HTR-8/SVneo (cell line): ENCODE measurements at regions not wholly inside any gene's neighbourhood (a gene's known extent, or its start where the extent isn't known, plus 50 kb on each side); places are given as distances from the start of the nearest gene placed in this dataset.
A peak's percentile ranks its signal among the peaks of the same experiment; 100 is the strongest.

Source experiments
- DNase-seq: peaks from one replicate; pipeline ENCODE4 v3.0.0; 2011; ENCODE audit warnings: low spot score, mixed read lengths; ENCODE audit not compliant: insufficient read length
- FAIRE-seq: peaks from 2 replicates; lab custom pipeline; 2011; peaks lifted over from hg19 to GRCh38; lab: Jason Lieb, UNC

DNA sequence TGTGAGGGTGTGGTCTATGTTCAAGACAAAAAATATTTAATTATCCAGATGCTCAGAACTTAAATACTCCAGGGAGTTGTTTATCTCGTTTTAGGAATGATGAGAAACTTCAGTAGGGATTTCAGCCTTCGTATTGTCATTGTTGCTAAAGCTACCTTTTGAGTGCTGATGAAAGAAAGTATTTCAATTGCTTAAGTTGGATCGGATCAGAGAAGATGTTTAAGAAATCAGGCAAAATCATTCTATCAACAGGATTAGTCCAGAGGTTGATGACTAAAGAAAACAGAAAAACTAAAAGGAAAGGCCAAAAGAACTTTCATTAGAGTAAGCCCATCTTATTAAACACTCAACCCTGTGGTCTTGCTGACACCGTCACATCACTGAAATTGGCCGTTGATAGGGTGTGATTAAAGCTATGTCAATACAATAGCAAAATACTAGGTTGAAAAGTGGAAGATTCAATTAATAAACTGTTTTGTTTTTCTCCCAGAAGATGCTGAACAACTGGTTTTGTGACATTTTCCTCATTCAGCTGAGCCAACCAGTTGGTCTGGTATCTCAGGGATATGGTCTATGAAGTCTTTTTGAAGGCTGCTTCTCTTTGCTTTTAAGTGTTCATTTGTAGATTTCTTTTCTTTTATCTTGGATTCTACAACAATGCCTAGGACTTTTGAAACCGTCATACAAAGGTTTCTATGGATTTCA lies 551.7 kb downstream of the SLC4A3 start:
- no peak for FAIRE-seq
- no peak for DNase-seq

DNA sequence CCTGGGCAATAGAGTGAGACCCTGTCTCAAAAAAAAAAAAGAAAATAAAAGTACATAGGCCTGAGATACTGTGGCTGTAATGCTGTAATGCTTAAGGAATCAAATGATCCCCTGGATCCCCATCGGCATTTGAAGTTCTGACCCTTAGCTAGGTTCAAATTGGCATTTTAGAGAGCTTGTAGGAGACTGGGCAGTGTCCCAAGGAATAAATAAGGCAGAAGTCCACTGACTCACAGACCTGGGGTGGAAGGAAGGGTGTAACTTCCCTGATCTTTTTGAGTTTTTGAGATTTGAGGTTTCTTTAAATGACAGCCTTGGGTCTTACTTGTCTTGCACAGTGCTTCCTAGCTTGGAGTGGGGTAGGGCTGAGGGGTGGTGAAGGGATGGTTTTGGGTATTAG lies 553.7 kb downstream of the SLC4A3 start:
- no peak for FAIRE-seq
- DNase-seq, result no peak

DNA sequence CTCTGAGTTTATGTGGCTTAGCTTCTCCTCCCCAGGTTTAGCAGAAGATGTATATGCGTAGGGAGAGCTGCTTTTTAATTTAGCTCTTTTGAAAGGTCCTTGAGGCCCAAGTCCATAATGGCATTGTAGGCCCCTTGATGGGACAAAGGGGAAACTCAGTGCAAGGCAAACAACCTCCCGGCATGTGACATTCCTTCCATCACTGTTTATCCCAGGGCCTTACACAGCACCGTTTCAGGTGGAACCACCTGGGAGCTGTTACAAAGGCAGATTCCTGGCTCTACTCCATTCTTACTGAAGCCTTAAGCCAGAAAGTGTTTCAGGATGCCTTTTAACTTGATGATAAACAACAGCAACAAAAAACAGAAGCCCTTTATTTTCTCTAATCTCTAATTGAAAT lies 555.4 kb downstream of the SLC4A3 start:
- DNase-seq (no peak), FAIRE-seq (no peak)

DNA sequence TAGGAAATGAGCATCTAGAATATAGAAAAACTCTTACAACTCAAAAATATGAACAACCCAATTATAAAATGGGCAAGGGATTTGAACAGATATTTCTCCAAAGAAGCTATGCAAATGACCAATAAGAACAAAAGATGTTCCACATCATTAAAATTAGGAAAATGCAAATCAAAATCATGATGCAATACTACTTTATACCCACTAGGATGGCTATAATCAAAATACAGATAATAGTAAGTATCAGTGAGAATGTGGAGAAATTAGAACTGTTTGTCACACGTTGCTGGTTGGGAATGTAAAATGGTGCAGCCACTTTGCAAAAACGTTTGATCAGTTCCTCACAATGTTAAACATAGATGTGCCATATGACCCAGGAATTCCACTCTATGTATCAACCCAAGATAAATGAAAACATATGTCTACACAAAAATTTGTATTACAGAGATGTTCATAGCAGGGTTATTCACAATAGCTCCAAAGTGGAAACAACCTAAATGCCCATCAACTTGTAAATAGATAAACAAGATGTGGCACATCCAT lies 558.4 kb downstream of the SLC4A3 start:
- FAIRE-seq (no peak), DNase-seq (no peak)

DNA sequence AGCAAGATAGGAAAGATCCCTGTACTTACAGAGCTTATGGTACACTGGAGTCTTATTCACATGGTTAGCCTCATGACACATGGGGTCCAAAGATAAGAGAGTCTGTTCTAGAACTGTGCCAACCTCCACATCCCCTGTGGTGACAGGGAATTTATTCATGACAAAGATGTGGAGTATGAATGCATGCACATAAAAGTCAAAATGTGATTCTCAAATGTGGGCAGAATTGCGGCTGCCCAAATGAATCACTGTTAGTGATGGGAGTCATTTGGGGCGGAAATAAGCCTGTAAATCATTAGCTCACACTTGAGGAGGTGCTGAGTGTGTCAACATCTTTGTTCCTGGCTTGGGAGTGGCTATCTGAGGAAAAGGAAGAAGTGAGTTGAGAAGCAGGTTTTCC lies 560.6 kb downstream of the SLC4A3 start:
- no peak for DNase-seq
- no peak for FAIRE-seq

DNA sequence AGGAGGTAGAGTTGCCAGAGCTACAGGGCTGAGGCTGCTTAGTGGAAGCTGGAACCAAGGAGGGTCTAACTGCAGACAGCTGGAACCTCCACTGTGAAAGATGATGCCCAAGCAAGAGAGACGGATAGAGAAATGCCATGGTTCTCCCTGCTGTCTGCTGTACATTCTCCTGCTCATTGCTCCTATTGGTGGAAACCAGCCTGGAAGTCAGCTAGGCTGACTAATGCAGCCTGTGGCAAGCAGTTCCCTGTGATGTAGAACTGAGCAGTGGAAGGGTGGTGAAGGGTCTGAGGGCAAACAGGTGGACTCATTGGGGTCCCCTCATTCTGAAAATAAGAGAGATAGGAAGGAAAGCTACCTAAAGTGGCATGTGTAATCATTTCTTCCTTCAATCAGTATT lies 563.6 kb downstream of the SLC4A3 start:
- DNase-seq, result no peak
- peak; percentile 4 for FAIRE-seq

DNA sequence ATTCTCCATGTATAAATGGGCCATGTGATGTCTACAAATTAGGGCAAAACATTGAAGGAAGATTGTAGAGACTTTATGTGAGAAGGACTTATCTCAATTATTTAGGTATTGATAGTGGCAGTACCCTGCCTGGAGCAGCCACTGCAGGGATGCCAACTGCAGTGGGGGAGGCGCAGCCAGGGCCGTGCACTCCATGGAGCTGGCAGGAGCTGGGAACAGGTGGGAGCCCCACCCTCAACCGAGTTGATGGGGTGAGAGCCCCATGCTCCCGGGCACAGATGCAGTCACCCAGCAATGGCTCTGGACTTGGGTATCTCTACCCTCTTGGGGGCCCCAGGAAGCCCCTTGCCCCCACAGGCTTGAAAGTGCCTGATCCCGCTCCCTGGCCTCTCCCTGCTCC lies 564.3 kb downstream of the SLC4A3 start:
- no peak for DNase-seq
- FAIRE-seq, result no peak

DNA sequence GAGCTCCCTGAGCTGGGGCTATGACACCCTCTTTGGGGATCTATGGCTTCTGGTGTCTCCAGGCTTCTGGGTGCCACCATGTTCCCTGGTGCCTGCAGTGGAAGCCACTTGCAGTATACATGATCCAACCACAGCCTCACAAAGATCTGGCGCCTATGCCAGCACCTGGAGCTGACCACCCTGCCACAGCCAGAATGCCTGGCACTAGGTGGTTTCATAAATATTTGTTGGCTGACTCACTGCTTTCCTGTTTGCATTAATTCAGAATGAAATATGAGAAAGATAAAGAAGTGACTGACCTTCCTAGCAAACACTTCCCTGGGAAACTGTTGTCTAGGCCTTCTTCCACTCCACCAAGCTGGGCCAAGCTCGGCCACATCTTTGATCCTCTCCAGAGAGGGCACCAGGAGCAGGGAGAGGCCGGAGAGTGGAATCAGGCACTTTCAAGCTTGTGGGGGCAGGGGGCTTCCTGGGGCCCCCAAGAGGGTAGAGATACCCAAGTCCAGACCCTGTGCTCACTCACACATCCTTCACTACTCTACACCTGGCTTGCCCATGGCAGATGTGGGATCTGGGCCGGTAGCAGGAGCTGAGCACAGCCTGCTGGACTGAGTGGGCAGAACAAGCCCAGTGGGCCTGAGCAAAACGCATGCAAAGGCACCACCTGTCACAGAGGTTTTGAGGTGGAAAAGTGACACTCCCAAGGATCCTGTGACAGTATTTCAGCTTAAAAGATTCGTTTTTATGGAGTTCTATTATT lies 565.7 kb downstream of the SLC4A3 start:
- DNase-seq (no peak), FAIRE-seq (peak; percentile 55)

DNA sequence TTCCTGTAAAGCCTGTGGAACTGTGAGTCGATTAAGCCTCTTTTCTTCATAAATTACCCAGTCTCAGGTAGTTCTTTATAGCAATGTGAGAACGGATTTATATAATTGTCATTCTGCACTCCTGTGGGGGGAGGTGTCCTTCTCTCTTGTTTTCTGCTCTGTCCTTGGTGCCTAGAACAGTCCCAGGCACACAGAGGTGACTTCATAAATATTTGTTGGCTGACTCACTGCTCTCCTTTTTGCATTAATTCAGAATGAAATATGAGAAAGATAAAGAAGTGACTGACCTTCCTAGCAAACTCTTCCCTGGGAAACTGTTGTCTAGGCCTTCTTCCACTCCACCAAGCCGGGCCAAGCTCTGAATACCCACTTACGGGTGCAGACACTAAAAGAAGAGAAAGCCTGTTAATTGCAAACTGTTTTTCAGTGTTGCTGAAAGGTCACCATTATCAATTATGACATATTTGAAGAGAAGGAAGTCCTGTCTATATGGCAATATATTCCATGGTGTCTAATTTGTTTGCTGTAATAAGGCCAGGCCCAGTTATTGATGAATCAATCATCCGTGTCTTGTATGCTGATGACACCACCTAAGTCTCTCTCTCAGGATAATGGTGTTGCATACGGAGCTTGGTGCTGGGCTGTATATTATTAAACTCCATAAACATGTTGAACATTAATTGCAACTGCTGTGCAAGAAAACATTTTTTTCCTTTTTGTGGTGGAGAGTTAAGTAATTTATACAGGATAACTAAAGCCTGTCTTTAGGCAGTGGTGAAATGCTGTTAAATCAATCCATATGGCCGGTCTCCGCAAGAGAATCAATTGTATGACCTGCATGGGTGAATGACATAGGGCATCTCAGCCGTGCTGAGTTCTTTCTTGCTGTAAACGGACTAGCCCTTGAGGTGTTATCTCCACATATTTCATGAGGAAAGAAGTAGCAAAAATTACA lies 567.5 kb downstream of the SLC4A3 start:
- no peak for FAIRE-seq

DNA sequence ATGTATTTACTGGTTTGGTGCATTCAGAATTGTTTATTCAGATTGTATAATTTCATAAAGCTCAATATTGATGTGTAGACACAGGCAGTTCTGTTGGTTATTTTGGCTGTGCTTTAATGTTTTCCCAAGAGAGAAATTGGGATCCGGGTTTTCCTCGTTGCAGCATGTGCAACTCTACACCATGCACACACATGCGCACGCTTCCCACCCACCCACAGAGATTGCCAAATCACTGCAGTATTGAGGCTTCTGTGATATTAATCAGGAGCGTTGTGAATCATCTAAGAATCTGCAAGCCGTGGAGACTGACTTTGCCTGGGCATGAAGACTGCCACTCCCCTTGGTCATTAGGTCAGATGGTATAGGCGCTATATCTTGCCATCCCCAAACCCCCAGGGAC lies 571.5 kb downstream of the SLC4A3 start:
- peak; percentile 71 for DNase-seq
- FAIRE-seq, result peak; percentile 69

More for the DNA sequence above, 567.5 kb downstream of the SLC4A3 start:
- DNase-seq, result no peak

DNA sequence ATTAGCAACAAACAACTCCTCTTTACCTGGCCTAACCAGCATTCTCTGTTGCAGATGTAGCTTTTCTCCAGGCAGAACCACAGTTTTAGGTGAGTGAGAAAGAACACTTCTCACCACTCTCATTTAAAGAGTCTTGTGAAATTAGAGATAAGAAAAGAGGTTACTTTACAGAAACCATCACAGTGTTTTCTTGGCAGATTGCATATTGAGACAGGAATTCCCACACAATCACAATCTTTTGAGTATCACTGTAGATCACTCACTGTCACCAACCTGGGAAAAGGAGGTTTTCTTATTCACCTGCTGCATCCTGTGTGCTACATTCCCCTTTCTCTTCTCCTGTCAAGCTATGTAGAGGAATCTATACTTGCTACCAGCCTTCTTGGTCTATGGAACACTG lies 574.6 kb downstream of the SLC4A3 start:
- DNase-seq (no peak), FAIRE-seq (no peak)

DNA sequence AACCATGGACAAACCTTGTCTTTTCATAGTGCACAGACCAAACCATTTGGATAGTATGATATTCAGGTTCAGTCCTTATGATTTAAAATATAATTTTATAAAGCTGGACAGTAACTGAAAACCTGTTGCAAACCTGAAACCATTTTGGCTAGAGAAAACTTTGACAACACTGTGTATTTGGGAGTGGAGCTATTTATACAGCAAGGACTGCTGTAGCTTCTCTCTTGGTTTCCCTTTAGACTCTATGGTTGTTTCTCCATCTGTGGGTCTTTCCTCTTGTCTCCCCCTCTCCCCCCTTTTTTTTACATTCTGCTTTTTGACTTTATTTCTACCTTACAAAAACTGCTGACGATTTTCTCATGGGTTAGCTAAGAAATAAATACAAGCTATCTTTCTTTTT lies 581.7 kb downstream of the SLC4A3 start:
- DNase-seq, result no peak
- no peak for FAIRE-seq

DNA sequence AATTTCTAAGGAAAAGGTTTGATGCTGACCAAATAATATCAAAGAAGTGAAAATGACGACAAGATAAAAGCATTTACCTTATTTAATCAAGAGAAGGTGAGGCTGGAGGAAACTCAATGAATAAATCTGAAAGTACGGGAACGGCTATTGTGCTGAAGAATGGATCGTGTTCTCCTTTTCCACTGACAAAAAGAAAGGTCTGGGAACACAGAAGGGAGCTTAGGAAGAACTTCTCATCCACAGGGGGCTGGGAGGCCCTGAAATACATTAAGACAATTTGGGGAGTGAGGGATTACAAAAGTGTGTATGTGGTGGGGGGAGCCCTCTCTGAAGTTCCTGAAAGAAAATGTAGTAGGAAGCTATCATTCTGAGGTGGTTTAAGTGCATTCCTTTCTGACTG lies 582.3 kb downstream of the SLC4A3 start:
- FAIRE-seq (no peak), DNase-seq (no peak)

DNA sequence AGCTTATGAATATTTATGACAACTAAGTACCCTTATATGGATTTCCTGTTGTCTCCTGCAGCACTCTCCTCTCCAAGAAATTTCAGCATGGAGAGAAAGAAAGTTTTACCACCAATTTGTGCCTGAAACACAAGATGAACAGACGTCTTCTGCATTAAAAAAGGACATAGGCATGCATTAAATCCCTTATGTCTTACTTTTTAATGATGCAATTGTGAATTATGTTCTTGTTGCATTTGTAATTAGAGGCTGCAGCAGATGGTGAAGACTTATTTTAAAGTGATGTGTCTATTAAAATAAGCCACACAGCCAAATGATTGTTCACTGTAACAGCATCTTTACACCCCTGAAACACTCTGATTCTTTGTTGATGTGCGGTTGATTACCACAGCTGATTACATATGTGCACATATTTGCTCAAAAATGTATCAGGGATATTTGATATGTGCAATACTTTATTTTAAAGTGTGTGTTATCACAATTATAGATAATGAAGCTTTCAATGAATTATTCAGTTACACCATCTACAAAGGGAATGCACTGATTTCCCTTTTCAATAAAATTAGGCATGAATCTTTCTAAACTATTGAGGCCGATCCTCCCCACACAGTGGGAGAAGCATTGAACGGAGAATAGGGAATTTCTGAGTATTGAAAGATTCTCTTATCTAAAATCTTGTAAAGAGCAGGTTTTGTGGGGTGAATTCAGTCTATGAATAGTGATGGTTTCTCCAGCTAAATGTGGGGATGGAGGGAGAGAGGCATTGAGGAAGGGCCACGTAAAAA lies 585.1 kb downstream of the SLC4A3 start:
- no peak for DNase-seq
- FAIRE-seq, result no peak

DNA sequence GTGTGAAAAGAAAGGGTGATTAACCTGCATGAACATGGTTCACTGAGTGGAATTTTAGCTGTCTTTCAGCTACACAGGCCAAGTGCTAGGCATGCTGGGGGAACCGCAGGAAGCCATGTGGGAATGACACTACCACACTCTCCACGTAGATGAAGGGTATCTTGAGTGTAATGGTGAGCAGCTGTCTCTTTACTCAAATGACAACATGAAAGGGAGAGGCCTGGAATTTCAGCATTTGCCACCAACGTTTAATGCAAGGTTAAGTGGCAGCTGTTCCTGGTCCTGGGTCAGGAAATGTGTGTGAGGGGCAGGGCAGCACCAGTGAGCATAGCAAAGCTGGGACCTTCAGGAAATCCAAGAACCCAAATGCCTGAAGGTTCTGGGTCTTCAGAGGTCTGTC lies 588.4 kb downstream of the SLC4A3 start:
- DNase-seq (no peak), FAIRE-seq (no peak)

DNA sequence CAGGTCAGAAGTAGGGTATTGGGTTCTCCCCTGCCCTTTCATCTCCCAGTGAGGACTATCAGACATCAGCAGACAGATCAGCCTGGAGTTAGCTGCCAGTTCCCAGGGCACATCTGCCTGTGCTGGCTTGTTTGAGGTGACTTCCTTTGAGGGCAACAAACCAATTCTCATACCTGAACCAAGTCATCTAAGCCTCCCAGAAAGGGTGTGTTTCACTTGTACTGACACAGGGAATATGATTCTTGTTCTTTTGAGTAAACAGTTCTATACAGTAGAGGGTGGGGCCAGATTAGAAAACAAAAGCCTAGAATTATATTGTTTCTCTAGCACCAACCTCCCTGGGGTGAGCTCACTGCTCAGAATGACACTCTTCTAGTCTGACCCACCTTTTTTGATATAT lies 591.9 kb downstream of the SLC4A3 start:
- no peak for FAIRE-seq
- no peak for DNase-seq

DNA sequence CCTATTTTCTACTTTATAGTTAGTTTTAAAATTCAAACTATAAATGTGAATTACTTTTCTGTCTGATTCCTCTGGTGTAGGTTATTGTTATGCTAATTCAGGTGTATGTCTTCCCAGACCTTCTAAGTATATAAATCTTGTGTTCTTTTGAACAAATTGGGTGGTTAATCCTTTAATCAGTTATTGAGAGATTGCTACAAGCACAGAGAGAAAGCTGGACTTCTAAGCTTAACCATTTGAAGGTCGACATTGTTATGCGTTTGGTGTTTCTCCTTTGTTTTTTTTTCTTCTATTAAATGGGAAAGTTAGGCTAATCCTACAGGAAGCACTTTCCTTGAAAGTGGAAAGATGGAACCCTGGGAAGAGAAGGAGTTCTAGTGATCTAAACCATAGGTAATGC lies 592.6 kb downstream of the SLC4A3 start:
- no peak for DNase-seq
- FAIRE-seq, result no peak

DNA sequence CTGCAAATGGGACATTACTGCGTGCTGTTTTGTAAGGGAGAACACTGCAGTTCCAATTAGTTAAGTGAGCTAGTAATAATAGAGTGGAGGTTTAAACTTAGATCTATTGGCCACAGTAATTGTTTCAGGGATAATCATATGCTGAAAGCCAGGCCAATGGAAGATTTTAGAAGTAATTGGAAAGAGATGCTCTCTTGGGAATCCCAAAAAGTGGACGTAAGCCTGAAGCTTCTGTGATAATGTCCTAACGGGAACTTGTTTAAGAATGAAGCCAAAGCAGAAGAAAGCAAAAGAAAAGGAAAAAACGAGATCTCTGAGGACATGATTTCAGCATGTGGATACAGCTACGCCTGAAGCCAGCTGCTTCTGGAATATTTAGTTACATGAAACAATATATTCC lies 594.6 kb downstream of the SLC4A3 start:
- no peak for FAIRE-seq

DNA sequence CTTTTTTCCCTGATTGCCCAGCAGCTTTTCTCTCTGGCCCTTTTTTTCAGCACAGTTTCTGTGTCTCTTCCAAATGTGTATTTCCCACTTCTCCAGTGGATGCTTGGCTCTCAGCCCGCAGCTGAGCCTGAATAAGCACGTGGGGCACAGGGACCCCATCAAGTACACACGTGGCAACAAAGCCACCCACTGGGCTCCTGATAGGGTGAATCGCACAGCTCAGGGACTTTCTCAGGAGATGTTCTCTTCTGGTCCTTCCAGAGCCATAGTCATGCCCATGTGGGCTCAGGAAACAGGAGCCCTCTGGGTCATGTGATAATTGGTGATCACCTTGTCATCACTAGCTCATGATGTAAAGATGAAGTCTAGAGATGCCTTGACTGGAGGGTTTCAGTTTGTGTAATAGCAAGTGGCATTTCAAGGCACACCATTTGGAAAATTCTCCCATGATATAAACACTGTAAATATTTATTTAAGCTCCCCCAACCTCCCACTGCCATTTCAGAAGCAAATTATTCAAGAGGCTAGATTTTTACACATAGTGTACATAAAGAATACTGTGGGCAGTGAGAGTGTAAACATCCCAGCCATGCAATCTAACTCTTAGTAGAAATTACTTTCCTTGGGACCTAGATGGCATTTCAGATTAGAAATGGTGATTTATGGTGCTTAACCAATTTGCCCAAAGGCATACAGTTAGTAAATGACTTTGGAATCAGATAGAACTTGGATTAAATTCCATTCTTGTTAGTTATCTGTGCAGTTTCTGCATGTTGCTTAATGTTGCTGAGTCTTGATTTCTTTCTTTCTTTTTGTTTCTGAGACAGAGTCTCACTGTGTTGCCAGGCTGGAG lies 597.5 kb downstream of the SLC4A3 start:
- FAIRE-seq, result peak; percentile 80
- DNase-seq, result peak; percentile 53

More for the DNA sequence above, 594.6 kb downstream of the SLC4A3 start:
- no peak for DNase-seq
